Heart left ventricle (tissue), 13 donors: ENCODE measurements at regions not wholly inside any gene's neighbourhood (a gene's known extent, or its start where the extent isn't known, plus 50 kb on each side); places are given as distances from the start of the nearest gene placed in this dataset.
"Not testable (repeated sequence)": the region's sequence is repeated elsewhere in the genome, so short reads cannot be mapped to it uniquely, and the experiment has no call there.

Experiments used
- POLR2A ChIP-seq, 2 donors: fragments of 450-650 bp; IDR thresholded peaks; one replicate each; pipeline ENCODE4 v1.6.1; 2017; ENCODE audit warnings: antibody characterized with exemption in 2 of 2, mild to moderate bottlenecking in 2 of 2, moderate library complexity in 2 of 2
- TF ChIP-seq, protein P1 (sequence below), 12 donors: fragments of 200-600 bp; sonication (generic) in 4 of 12; IDR thresholded peaks; one replicate each; pipeline versions ENCODE4 v1.5.0 to v1.8.0; 2018 to 2022; ENCODE audit warnings: antibody characterized with exemption in 12 of 12, mild to moderate bottlenecking in 5 of 12
- donor health status: ischemic (EF 13 %, LVEDD 7.1; RV severe dilation, severe dysfunction).
- donor health status: DM: no; HTN: yes; CAD: no.
- donor health status: DM: no; HTN: no; CAD: no.
- donor health status: ischemic (EF 25% LVEDD 6.9; RV normal size, moderate dysfunction).
- donor health status: ischemic (EF 25% LVEDD 5.7; RV mildly dilated, moderate dysfunction).
- donor health status: ischemic (EF 35%, LVEDD 5.7; RV mildly dilated, moderate dysfunction).
- donor health status: nonischemic (EF 11% LVEDD 7.7; RV severe dilation, severe dysfunction).
- donor health status: DM: yes; HTN: yes; CAD: no.
- donor health status: PGD.
- donor health status: ischemic (EF 29% LVEDD 5.4; RV normal size, mild dysfunction).
- donor health status: nonischemic (EF 23%, LVEDD 6.1; RV moderate dilation, normal function).

DNA sequence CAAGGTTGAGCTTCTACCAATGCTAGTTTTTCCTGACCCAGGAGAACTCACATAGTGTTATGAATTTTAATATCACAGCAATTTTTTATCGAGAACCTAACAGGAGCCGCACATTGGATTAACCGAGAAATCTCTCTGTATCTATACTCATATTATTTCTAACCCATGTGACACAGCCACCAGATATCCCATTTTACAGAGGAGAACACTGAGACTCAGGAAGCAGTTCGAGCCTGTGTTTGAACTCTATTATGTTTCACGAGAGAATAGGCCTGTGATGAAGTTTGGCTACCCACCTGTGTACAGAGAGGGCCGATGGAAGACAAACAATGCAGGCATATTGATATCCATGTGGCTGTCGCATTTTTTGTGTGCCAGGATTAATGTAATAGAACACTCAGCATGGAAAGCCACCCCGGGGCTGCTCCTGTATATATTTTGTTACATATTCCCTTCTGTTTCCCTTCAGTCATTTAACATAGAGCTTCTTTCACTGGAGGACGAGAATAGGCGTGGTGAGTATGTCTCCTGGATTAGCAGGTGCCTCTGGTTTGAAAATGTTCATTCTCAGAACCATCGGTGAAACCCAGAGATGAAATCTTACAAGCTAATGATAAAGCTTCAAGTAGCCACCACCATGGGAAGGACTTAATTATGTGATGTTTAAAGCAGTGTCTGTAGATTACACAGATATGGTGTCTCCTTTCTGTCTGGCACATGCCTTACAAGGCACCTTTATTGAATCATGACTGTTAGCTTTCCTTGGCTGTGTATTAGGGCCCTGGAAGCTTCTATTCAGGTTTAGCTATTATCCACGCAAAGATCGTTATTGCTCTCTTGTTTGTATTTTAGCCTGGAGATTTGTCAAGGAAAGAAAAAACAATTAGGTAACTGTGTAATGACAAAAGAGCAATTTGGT, 205.4 kb downstream of the BCAS1 start:
- TF ChIP-seq POLR2A (IDR thresholded peaks at IDR 0.05), result not testable (repeated sequence)
- TF ChIP-seq, protein P1, sequence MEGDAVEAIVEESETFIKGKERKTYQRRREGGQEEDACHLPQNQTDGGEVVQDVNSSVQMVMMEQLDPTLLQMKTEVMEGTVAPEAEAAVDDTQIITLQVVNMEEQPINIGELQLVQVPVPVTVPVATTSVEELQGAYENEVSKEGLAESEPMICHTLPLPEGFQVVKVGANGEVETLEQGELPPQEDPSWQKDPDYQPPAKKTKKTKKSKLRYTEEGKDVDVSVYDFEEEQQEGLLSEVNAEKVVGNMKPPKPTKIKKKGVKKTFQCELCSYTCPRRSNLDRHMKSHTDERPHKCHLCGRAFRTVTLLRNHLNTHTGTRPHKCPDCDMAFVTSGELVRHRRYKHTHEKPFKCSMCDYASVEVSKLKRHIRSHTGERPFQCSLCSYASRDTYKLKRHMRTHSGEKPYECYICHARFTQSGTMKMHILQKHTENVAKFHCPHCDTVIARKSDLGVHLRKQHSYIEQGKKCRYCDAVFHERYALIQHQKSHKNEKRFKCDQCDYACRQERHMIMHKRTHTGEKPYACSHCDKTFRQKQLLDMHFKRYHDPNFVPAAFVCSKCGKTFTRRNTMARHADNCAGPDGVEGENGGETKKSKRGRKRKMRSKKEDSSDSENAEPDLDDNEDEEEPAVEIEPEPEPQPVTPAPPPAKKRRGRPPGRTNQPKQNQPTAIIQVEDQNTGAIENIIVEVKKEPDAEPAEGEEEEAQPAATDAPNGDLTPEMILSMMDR (IDR thresholded peaks at IDR 0.05), result not testable (repeated sequence)
